ENCODE measurements at regions not wholly inside any gene's neighbourhood (a gene's known extent, or its start where the extent isn't known, plus 50 kb on each side); places are given as distances from the start of the nearest gene placed in this dataset.

- ATAC-seq (ENCODE audit: insufficient number of reproducible peaks, low FRiP score, low read depth) (no peak), DNase-seq (ENCODE audit: low spot score) (no peak)
- no peak overlapping the region for H3K4me3 ChIP-seq
- H3K27me3 ChIP-seq (replicated peaks; ENCODE audit: insufficient read depth) = no peaks in the 10 kb centered on the region
- H3K36me3 ChIP-seq = no peaks in the 10 kb centered on the region
- no peaks in the 10 kb centered on the region for H3K4me1 ChIP-seq (ENCODE audit: control insufficient read depth in 1 of 2, low read depth in 2 of 2)
- H3K9me3 ChIP-seq = no peaks in the 10 kb centered on the region
- TF ChIP-seq CTCF (IDR thresholded peaks at IDR 0.05) = no peak
- no peak overlapping the region for H3K27ac ChIP-seq
These were observed 415.9 kb downstream of the ARHGEF28 start for GRCh38 chr5:74041913-74042312.

- DNase-seq (ENCODE audit: low spot score) (no peak), ATAC-seq (ENCODE audit: insufficient number of reproducible peaks, low FRiP score, low read depth) (no peak)
- H3K27me3 ChIP-seq (replicated peaks; ENCODE audit: insufficient read depth) = no peaks in the 10 kb centered on the region
- no peak for TF ChIP-seq CTCF (IDR thresholded peaks at IDR 0.05)
- no peak overlapping the region for H3K27ac ChIP-seq
- no peaks in the 10 kb centered on the region for H3K9me3 ChIP-seq
- H3K4me1 ChIP-seq (ENCODE audit: control insufficient read depth in 1 of 2, low read depth in 2 of 2) = no peaks in the 10 kb centered on the region
- no peaks in the 10 kb centered on the region for H3K36me3 ChIP-seq
- no peak overlapping the region for H3K4me3 ChIP-seq
These were observed 415.0 kb downstream of the ARHGEF28 start for GRCh38 chr5:74040811-74041491.

- no peak for ATAC-seq (ENCODE audit: insufficient number of reproducible peaks, low FRiP score, low read depth)
- no peak for TF ChIP-seq CTCF (IDR thresholded peaks at IDR 0.05)
These were observed 414.1 kb downstream of the ARHGEF28 start for GRCh38 chr5:74040065-74040551.

GRCh38 chr5:74037321-74037720, 411.3 kb downstream of the ARHGEF28 start:
- no peak for TF ChIP-seq CTCF (IDR thresholded peaks at IDR 0.05)
- no peaks in the 10 kb centered on the region for H3K36me3 ChIP-seq
- peaks cover 0 to 7% of the 10 kb centered on the region in 2 donors for H3K4me1 ChIP-seq (ENCODE audit: control insufficient read depth in 1 of 2, low read depth in 2 of 2)
- no peaks in the 10 kb centered on the region for H3K27me3 ChIP-seq (replicated peaks; ENCODE audit: insufficient read depth)
- DNase-seq (ENCODE audit: low spot score) (no peak), ATAC-seq (ENCODE audit: insufficient number of reproducible peaks, low FRiP score, low read depth) (no peak)
- no peaks in the 10 kb centered on the region for H3K9me3 ChIP-seq
- H3K4me3 ChIP-seq = no peak overlapping the region
- H3K27ac ChIP-seq = no peak overlapping the region

More at GRCh38 chr5:74040065-74040551, 414.1 kb downstream of the ARHGEF28 start:
- Histone ChIP-seq H3K9me3 (no peaks in the 10 kb centered on the region), H3K27ac (no peak overlapping the region), H3K4me1 (ENCODE audit: control insufficient read depth in 1 of 2, low read depth in 2 of 2) (peaks cover 0 to 7% of the 10 kb centered on the region in 2 donors), H3K36me3 (no peaks in the 10 kb centered on the region), H3K27me3 (replicated peaks; ENCODE audit: insufficient read depth) (no peaks in the 10 kb centered on the region), H3K4me3 (no peak overlapping the region)
- DNase-seq (ENCODE audit: low spot score) = no peak

- Histone ChIP-seq H3K27me3 (replicated peaks; ENCODE audit: insufficient read depth) (no peaks in the 10 kb centered on the region), H3K4me3 (no peak overlapping the region), H3K36me3 (no peaks in the 10 kb centered on the region), H3K9me3 (no peaks in the 10 kb centered on the region), H3K4me1 (ENCODE audit: control insufficient read depth in 1 of 2, low read depth in 2 of 2) (peaks cover 0 to 7% of the 10 kb centered on the region in 2 donors), H3K27ac (no peak overlapping the region)
- ATAC-seq (ENCODE audit: insufficient number of reproducible peaks, low FRiP score, low read depth) (no peak), DNase-seq (ENCODE audit: low spot score) (no peak)
- TF ChIP-seq CTCF (IDR thresholded peaks at IDR 0.05) = no peak
These were observed 409.5 kb downstream of the ARHGEF28 start for GRCh38 chr5:74035521-74035937.

Data from thoracic aorta (tissue), 2 donors.